ENCODE measurements at regions not wholly inside any gene's neighbourhood (a gene's known extent, or its start where the extent isn't known, plus 50 kb on each side); places are given as distances from the start of the nearest gene placed in this dataset.

DNA sequence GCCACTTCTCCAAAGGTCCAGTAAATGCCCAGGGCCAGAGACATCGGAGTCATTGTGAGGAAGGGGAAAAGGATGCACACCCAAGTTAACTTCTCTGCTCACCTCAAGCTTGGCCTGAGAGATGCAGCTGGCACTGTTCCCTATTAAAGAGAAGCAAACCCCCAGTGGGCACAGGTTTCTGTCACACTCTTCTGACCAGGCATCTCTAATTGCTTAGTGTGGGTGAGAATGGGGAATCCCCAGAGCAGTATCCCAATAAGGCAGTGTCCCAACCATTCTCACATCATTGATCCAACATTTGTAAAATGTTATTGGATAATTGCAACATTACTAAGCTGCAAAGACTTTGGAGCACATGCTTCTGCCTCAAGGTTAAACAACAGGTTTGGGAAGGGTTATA, 232.3 kb downstream of the ADGRG6 start:
- Histone ChIP-seq H3K27me3 (no peaks in the 10 kb centered on the region), H3K4me1 (no peaks in the 10 kb centered on the region), H3K36me3 (no peaks in the 10 kb centered on the region), H3K9me3 (peaks cover 0 to 13% (median 8%) of the 10 kb centered on the region in 3 donors), H3K4me3 (no peak overlapping the region), H3K27ac (no peak overlapping the region)
- intact Hi-C loops (cut with DNase I) = no loop called here
- no peak for DNase-seq
- TF ChIP-seq CTCF (IDR thresholded peaks at IDR 0.05) (no peak), POLR2A (IDR thresholded peaks at IDR 0.05) (no peak)
- 70 to 83% methylated on average over 1 of the region's 1 CpG for WGBS, 2 donors

GRCh38 chr6:142534484-142534883, 232.7 kb downstream of the ADGRG6 start:
- H3K4me1 ChIP-seq = no peaks in the 10 kb centered on the region
- no peak overlapping the region for H3K4me3 ChIP-seq
- no peak for DNase-seq
- H3K27ac ChIP-seq = no peak overlapping the region
- intact Hi-C loops (cut with DNase I) = no loop called here
- no peaks in the 10 kb centered on the region for H3K36me3 ChIP-seq
- H3K9me3 ChIP-seq = peaks cover 0 to 13% (median 8%) of the 10 kb centered on the region in 3 donors
- 40 to 100% methylated on average over 1 to 2 of the region's 2 CpGs for WGBS, 2 donors
- H3K27me3 ChIP-seq = no peaks in the 10 kb centered on the region
- TF ChIP-seq POLR2A (IDR thresholded peaks at IDR 0.05) = no peak
- TF ChIP-seq CTCF (IDR thresholded peaks at IDR 0.05) = no peak

GRCh38 chr6:142537612-142538478, 236.0 kb downstream of the ADGRG6 start:
- no peak for DNase-seq
- TF ChIP-seq POLR2A (IDR thresholded peaks at IDR 0.05) = no peak
- TF ChIP-seq CTCF (IDR thresholded peaks at IDR 0.05) = peak in 3 of 6 experiments; percentile 28 to 55 (median 32)
- H3K4me3 ChIP-seq = no peak overlapping the region
- intact Hi-C loops (cut with DNase I) = no loop called here
- H3K27me3 ChIP-seq = no peaks in the 10 kb centered on the region
- peaks cover 0 to 13% (median 8%) of the 10 kb centered on the region in 3 donors for H3K9me3 ChIP-seq
- 79 to 80% methylated on average over 10 to 11 of the region's 11 CpGs for WGBS, 2 donors
- H3K27ac ChIP-seq = no peak overlapping the region
- H3K4me1 ChIP-seq = peaks cover 0 to 8% (median under 1%) of the 10 kb centered on the region in 3 donors
- H3K36me3 ChIP-seq = no peaks in the 10 kb centered on the region

GRCh38 chr6:142542704-142543233, 241.0 kb downstream of the ADGRG6 start:
- no peaks in the 10 kb centered on the region for H3K36me3 ChIP-seq
- H3K27me3 ChIP-seq = no peaks in the 10 kb centered on the region
- peak overlapping the region in 3 of 4 donors; percentile 11 to 47 (median 21) for H3K27ac ChIP-seq
- peaks cover 0 to 20% (median 10%) of the 10 kb centered on the region in 3 donors for H3K4me1 ChIP-seq
- peak overlapping the region in 1 of 4 donors; percentile 17 for H3K4me3 ChIP-seq
- WGBS, 2 donors = 39 to 56% methylated on average over 12 to 14 of the region's 14 CpGs
- DNase-seq = no peak
- TF ChIP-seq CTCF (IDR thresholded peaks at IDR 0.05) = no peak
- no peak for TF ChIP-seq POLR2A (IDR thresholded peaks at IDR 0.05)
- H3K9me3 ChIP-seq = no peaks in the 10 kb centered on the region
- intact Hi-C loops (cut with DNase I) = no loop called here

GRCh38 chr6:142543606-142544005, 241.8 kb downstream of the ADGRG6 start:
- TF ChIP-seq POLR2A (IDR thresholded peaks at IDR 0.05) (no peak), CTCF (IDR thresholded peaks at IDR 0.05) (no peak)
- no peaks in the 10 kb centered on the region for H3K36me3 ChIP-seq
- peaks cover 0 to 20% (median 10%) of the 10 kb centered on the region in 3 donors for H3K4me1 ChIP-seq
- H3K27ac ChIP-seq = peak overlapping the region in 1 of 4 donors; percentile 47
- no peak overlapping the region for H3K4me3 ChIP-seq
- H3K27me3 ChIP-seq = no peaks in the 10 kb centered on the region
- 50 to 61% methylated on average over 2 of the region's 2 CpGs for WGBS, 2 donors
- no peaks in the 10 kb centered on the region for H3K9me3 ChIP-seq
- intact Hi-C loops (cut with DNase I) = no loop called here
- DNase-seq = no peak

Data from esophagus squamous epithelium (tissue), 5 donors.